GM19395 (cell line): ENCODE measurements at regions not wholly inside any gene's neighbourhood (a gene's known extent, or its start where the extent isn't known, plus 50 kb on each side); places are given as distances from the start of the nearest gene placed in this dataset.

Experiments
- ATAC-seq: cut with Tn5 transposase; IDR thresholded peaks from one replicate; pipeline ENCODE4 v1.9.1; 2021; ENCODE audit warnings: mild to moderate bottlenecking, moderate library complexity; ENCODE audit not compliant: unreplicated experiment

DNA sequence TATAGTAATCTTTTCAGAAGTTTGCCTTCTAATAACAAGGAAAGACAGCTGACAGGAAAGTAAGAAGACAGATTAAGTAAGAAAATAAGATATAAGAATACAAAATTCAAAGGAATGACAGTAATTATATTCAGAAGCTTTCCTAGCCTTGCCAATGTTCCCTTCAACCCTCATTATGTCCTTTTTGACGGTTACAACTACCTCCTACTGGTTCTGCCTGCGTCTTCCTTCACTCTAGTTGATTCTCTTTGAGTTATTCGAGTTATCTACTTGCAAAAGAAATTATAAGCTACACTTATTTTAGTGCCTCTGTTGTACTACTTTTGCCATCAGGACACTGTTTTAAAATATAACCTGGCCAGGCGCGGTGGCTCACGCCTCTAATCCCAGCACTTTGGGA is 218.9 kb upstream of the GYPC start:
- ATAC-seq, result no peak

DNA sequence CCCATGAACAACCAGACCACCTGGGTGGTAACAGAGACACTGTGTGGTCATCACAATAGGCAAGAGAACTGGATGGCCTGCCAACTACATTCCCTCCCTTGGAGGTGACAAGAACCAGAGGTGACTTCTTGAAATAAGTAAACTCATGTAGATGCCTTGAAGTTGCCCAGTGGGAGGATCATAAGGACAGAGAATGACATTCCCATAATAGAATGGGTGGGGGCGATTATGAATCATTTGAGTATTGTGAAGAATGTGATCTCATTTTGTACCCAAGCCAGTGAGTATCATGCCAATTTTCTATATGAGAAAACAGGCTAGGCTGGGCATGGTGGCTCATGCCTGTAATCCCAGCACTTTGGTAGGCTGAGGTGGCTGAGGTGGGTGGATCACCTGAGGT is 211.4 kb upstream of the GYPC start:
- ATAC-seq, result no peak

GRCh38 chr2:126446106-126446695 is 209.8 kb upstream of the GYPC start:
- no peak for ATAC-seq

DNA sequence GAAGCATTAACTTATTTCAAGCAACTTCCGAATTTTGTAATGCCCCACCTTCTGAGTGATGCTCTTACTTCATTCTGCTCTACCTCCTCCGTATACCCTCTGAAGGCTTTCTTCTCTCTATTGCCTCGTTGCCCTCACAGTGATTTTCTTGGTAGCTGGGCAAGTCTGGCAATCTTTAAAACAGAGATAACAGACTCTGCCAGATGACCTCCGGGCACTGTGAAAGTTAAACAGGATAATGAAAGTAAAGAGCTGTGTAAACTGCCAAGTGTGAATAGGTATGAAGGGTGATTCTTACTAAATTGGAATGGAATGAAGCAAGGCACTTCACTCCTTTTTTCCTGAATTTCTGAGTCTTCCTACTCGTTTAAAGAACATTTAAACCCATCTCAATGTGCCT is 207.3 kb upstream of the GYPC start:
- no peak for ATAC-seq

- peak; percentile 98 for ATAC-seq
These were observed 206.3 kb upstream of the GYPC start for GRCh38 chr2:126449677-126450076.

DNA sequence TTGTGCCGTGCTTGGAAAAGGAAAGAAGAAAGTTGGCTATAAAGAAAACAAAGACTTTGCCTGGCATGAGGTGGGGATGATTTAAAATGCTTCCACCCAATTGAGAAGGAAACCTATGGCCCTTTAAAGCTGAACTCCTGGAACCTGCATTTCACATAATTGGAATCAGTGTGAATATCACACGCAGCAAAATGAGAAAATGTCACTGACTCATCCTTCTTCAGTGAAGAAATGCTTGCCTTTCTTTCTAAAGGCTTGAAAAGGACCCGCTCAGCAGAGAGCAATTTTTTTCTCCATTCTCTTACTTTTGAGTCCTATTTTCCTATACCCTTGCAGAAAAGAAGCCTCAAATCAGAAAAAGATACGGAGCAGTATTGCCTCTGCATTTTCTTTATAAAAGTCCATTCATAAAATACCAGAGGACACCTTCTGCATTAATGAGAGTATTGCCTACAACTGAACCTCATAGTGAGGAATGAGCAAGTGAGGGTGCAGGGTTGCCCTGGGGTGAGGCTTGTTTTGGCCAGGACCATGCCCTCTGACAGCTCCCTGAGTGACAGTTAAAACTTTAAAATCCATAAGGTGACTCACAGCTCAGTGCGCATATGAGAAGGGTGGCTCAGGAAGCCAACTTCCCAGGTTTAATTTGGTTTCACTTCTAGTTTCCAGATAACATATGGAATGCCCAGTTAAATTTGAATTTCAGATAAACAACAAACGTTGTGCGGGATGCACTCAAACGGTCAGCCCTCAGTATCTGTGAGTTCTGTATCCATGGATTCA is 191.9 kb upstream of the GYPC start:
- ATAC-seq, result no peak

- peak; percentile 95 for ATAC-seq
These were observed 188.4 kb upstream of the GYPC start for GRCh38 chr2:126467367-126468054.

- no peak for ATAC-seq
These were observed 180.9 kb upstream of the GYPC start for GRCh38 chr2:126475031-126475430.

- ATAC-seq, result no peak
These were observed 179.3 kb upstream of the GYPC start for GRCh38 chr2:126476691-126477090.

DNA sequence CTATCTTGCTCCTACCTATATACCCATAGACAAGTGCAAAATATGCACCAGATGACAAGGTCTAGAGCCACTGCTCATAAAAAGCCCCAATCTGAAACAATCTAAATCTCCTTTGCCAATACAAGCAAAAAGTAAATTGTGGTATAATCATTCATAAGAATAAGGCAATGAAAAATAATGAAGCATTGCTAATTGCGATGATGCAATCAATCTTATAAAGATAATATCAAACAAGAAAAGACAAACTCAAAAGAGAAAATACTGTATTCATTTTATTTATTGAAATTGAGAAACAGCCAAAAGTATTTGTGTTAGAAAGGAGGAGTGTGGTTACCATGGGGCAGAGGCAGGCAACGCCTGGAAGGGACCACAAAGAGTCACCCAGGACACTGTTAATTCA is 175.9 kb upstream of the GYPC start:
- ATAC-seq, result no peak

GRCh38 chr2:126482582-126483464 is 173.1 kb upstream of the GYPC start:
- ATAC-seq, result no peak

DNA sequence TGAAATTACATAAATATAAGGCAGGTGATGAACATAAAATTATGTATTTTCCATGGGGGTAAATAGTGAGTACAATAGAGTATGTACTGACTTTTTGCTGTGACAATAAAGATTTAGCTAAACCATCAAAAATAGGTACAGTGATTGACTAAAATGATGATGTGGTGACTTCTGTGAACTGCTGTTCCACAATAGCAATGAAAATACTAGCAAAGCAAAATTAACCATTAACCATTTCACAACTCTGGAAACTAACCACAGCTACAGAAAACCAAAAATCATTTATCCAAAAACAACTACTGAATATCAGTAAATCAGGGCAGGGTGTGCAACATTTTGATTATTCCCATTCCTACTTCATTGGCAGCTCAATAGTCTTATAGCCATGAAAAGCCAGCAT is 161.4 kb upstream of the GYPC start:
- no peak for ATAC-seq

DNA sequence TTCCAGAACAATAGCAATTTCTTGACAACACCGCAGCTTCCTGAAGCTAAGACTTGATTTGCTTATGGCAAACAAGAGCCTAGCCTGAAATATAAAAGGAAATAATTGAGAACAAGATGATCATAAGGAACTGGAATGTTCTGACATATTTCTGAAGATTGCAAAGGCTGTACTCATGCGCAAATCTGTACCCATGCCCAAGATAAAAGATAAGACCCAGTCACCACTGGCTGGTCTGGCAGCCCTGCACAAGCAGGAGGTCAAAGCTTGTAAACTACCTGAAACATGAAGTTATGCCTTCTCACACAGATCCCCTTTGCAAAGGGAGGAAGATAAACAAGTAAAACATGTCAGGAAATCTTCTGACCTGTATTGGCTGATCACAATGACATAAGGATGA is 160.8 kb upstream of the GYPC start:
- ATAC-seq, result no peak

DNA sequence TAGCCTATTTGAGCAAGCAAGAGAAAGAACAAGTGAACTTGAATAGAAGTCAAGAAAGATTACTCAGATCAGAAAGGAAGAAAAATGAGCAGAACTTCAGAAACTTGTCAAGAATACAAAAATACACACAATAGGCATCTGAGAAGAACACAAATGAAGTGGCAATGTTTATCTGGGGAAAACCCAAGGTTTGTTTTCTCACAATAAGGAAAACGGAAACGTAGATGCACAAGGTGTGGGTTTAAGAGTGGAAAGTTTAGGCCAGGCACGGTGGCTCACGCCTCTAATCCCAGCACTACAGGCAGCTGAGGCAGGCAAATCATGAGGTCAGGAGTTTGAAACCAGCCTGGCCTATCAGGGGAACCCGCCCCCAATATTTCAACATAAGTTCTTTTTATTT is 159.5 kb upstream of the GYPC start:
- peak; percentile 93 for ATAC-seq

DNA sequence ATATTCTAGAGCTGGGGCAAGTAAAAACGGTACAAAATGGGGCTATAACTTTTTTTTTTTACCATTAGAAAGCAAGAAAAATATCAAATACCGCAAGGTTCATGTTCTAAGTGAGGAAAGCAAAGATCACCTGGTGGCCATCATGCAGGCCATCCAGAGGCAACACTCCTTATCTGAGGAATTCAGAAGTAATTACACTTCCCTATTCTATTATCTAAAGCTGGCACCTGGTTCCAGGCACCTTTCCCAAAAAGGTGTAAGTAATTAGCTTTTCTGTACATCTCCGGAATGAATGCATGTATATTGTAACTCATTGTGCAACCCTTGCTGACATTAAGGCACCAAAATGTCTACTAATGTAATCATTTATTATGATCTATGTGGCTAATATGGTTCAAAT is 152.5 kb upstream of the GYPC start:
- ATAC-seq, result no peak

DNA sequence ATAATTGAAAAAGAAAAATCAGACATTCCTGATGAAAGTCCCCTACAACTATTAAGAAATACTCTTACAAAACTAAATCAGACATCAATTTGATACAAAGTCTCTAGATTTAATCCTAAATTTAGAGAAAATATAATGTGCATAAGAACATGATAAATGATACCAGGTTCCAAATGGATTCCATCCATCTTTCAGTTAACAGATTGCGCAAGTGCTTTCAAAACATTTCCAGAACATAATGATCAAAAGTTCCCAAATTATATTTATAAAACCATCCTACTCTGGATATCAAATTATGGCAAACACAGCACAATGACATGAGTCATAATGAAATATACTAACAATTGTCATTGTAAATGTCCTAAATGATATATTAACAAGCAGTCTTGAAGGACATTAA is 151.0 kb upstream of the GYPC start:
- ATAC-seq, result no peak

- peak; percentile 14 for ATAC-seq
These were observed 149.2 kb upstream of the GYPC start for GRCh38 chr2:126506786-126507185.

DNA sequence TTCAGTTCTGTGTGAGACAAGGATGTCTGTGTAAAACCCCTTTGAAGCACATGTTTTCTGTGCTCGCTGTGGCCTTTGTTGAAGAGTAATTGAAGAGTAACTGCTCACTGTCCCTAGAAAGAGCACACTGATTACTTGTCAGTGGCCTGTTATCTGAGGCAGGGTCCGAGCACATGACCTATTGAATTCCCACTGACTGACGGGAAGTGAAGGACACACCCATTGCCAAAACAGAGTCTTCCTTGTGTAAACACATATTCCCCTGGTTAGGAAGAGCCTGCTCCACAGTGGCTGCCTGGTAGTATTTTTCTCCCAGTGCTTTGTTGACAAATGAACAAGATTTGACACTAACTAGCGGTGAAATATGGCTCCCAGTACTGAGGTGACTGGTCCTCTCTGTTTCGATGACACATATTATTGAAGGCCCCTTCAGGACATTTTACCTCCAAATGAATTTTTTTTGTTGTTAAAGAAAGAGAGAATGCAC is 148.5 kb upstream of the GYPC start:
- peak; percentile 58 for ATAC-seq

DNA sequence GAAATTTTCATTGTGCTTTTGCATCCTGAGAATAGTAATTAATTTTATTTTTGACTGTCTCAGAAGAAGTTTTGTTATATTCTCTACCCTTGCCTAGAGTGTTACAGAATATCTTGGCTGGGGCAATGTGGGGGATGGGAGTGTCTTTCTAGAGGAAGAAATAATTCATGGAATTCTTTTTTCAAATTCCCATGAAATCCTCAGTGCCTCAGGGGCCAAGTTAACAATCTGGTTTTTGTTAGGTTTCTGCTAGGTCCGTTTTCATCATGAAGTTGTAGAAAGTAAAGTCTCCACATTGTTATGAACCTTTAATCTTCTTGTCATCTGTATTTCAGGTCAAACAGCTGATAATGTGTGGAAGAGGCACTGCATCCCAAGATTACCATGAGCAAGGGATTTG is 145.6 kb upstream of the GYPC start:
- no peak for ATAC-seq

- ATAC-seq, result no peak
These were observed 145.0 kb upstream of the GYPC start for GRCh38 chr2:126510960-126511359.

DNA sequence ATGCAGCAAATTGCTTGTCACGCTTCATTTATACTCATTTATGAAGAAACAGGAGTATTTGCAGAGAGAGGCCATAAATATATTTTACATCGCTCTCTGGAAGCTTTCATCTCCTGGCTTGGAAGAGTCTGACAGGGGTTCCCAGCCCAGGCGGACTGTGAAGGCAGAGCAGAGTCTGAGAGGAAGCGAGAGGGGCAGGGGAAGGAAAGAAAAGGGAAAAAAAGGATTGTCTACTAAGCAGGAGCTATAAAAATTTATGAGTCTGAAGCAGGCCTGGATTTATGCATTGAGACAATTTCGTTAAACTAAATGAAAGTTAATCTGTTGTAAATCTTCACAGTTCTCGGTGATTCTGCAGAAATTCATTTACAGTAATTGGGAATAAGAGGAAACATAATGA is 143.9 kb upstream of the GYPC start:
- ATAC-seq, result no peak
